ENCODE measurements at regions not wholly inside any gene's neighbourhood (a gene's known extent, or its start where the extent isn't known, plus 50 kb on each side); places are given as distances from the start of the nearest gene placed in this dataset.

- no peak for DNase-seq (ENCODE audit: low read depth in 4 of 4, low spot score in 1 of 4)
Measured at GRCh38 chr5:157925786-157926671, 67.1 kb upstream of the CLINT1 start.

GRCh38 chr5:157924931-157925729 lies 66.2 kb upstream of the CLINT1 start:
- no peak for DNase-seq (ENCODE audit: low read depth in 4 of 4, low spot score in 1 of 4)

- DNase-seq (ENCODE audit: low read depth in 4 of 4, low spot score in 1 of 4) = no peak
Measured at GRCh38 chr5:157924490-157924889, 65.5 kb upstream of the CLINT1 start.

- no peak for DNase-seq (ENCODE audit: low read depth in 4 of 4, low spot score in 1 of 4)
Measured at GRCh38 chr5:157923765-157924164, 64.8 kb upstream of the CLINT1 start.

GRCh38 chr5:157922026-157922425 lies 63.1 kb upstream of the CLINT1 start:
- DNase-seq (ENCODE audit: low read depth in 4 of 4, low spot score in 1 of 4) = no peak

GRCh38 chr5:157920828-157921170 lies 61.9 kb upstream of the CLINT1 start:
- DNase-seq (ENCODE audit: low read depth in 4 of 4, low spot score in 1 of 4) = no peak

GRCh38 chr5:157918811-157919742 lies 60.1 kb upstream of the CLINT1 start:
- no peak for DNase-seq (ENCODE audit: low read depth in 4 of 4, low spot score in 1 of 4)

GRCh38 chr5:157917899-157918809 lies 59.2 kb upstream of the CLINT1 start:
- DNase-seq (ENCODE audit: low read depth in 4 of 4, low spot score in 1 of 4) = peak; percentile 27 to 63 (median 45)

- no peak for DNase-seq (ENCODE audit: low read depth in 4 of 4, low spot score in 1 of 4)
Measured at GRCh38 chr5:157917491-157917890, 58.5 kb upstream of the CLINT1 start.

- DNase-seq (ENCODE audit: low read depth in 4 of 4, low spot score in 1 of 4) = no peak
Measured at GRCh38 chr5:157915638-157916037, 56.7 kb upstream of the CLINT1 start.

- no peak for DNase-seq (ENCODE audit: low read depth in 4 of 4, low spot score in 1 of 4)
Measured at GRCh38 chr5:157914151-157914788, 55.3 kb upstream of the CLINT1 start.

GRCh38 chr5:157913575-157913974 lies 54.6 kb upstream of the CLINT1 start:
- no peak for DNase-seq (ENCODE audit: low read depth in 4 of 4, low spot score in 1 of 4)

- no peak for DNase-seq (ENCODE audit: low read depth in 4 of 4, low spot score in 1 of 4)
Measured at GRCh38 chr5:157912621-157913325, 53.8 kb upstream of the CLINT1 start.

- no peak for DNase-seq (ENCODE audit: low read depth in 4 of 4, low spot score in 1 of 4)
Measured at GRCh38 chr5:157911568-157911967, 52.6 kb upstream of the CLINT1 start.

All from stimulated activated CD4-positive, alpha-beta T cell treated with anti-CD3 and anti-CD28 coated beads, Interleukin-1b, Interleukin-23, amount 100 ng/mL, for 24 hours (primary cell).